Neural cell (in vitro differentiated cells): ENCODE measurements at regions not wholly inside any gene's neighbourhood (a gene's known extent, or its start where the extent isn't known, plus 50 kb on each side); places are given as distances from the start of the nearest gene placed in this dataset.

Experiments
- H2AFZ ChIP-seq: fragments of 200-600, 300-800 bp; sonication (generic), shearing (Covaris generic); 2 replicates; pipeline ENCODE4 v1.6.0; 2014; ENCODE audit warnings: low read depth, mild to moderate bottlenecking, antibody characterized with exemption, low read length, moderate library complexity
- H3F3A ChIP-seq: fragments of 200-600 bp; shearing (Covaris generic); 2 replicates; pipeline ENCODE4 v1.6.1; 2016; ENCODE audit warnings: mild to moderate bottlenecking, moderate library complexity, mixed read lengths, antibody characterized with exemption, low read length; ENCODE audit not compliant: insufficient read depth, poor library complexity, severe bottlenecking
- H3K27ac ChIP-seq: fragments of 200-600, 300-800 bp; sonication (generic), shearing (Covaris generic); 2 replicates; pipeline ENCODE4 v1.5.1; 2014; ENCODE audit warnings: mild to moderate bottlenecking, low read length, moderate library complexity
- H3K27me3 ChIP-seq: fragments of 300-800, 200-600 bp; sonication (generic), shearing (Covaris generic); 2 replicates; pipeline ENCODE4 v1.6.0; 2014; ENCODE audit warnings: mild to moderate bottlenecking, low read depth, low read length, moderate library complexity; ENCODE audit not compliant: insufficient read depth
- H3K36me3 ChIP-seq: fragments of 300-800, 200-600 bp; sonication (generic), shearing (Covaris generic); 2 replicates; pipeline ENCODE4 v1.5.1; 2014; ENCODE audit warnings: mild to moderate bottlenecking, antibody characterized with exemption, low read length, moderate library complexity; ENCODE audit not compliant: insufficient read depth
- H3K4me2 ChIP-seq: fragments of 300-800, 200-600 bp; sonication (generic), shearing (Covaris generic); 2 replicates; pipeline ENCODE4 v1.6.0; 2014; ENCODE audit warnings: mild to moderate bottlenecking, low read length
- H3K4me3 ChIP-seq: fragments of 300-800, 200-600 bp; sonication (generic), shearing (Covaris generic); 2 replicates; pipeline ENCODE4 v1.5.1; 2014; ENCODE audit warnings: mild to moderate bottlenecking, low read length, moderate library complexity
- H3K79me2 ChIP-seq: fragments of 200-600 bp; shearing (Covaris generic); replicated peaks from 2 replicates; pipeline ENCODE4 v1.6.0; 2014; ENCODE audit warnings: mild to moderate bottlenecking, low read length, moderate library complexity; ENCODE audit not compliant: insufficient read depth
- H3K9ac ChIP-seq: fragments of 300-800, 200-600 bp; sonication (generic), shearing (Covaris generic); 2 replicates; pipeline ENCODE4 v1.6.1; 2016; ENCODE audit warnings: mild to moderate bottlenecking, low read length, mixed read lengths
- H3K9me2 ChIP-seq: fragments of 200-600 bp; shearing (Covaris generic); 2 replicates; pipeline ENCODE4 v1.6.1; 2016; ENCODE audit warnings: mild to moderate bottlenecking, low read length, mixed read lengths; ENCODE audit not compliant: insufficient read depth
- H3K9me3 ChIP-seq: fragments of 200-600, 300-800 bp; sonication (generic), shearing (Covaris generic); 2 replicates; pipeline ENCODE4 v1.6.1; 2016; ENCODE audit warnings: mild to moderate bottlenecking, mixed run types, low read length, moderate library complexity, mixed read lengths
- H4K20me1 ChIP-seq: fragments of 200-600 bp; shearing (Covaris generic); 2 replicates; pipeline ENCODE4 v1.6.1; 2016; ENCODE audit warnings: mild to moderate bottlenecking, mixed run types; ENCODE audit not compliant: insufficient read depth
- EP300 ChIP-seq: fragments of 450-650 bp; conservative IDR thresholded peaks from 2 replicates; pipeline ENCODE4 v1.6.1; 2014; ENCODE audit warnings: antibody characterized with exemption, mild to moderate bottlenecking, moderate library complexity; ENCODE audit not compliant: poor library complexity, severe bottlenecking
- EZH2 ChIP-seq: fragments of 200-600, 300-800 bp; shearing (Covaris generic), sonication (generic); IDR thresholded peaks from 2 replicates; pipeline ENCODE4 v1.6.1; 2014; ENCODE audit warnings: antibody characterized with exemption, low read length, borderline replicate concordance, mild to moderate bottlenecking; ENCODE audit not compliant: insufficient read depth, poor library complexity, severe bottlenecking
- MXI1 ChIP-seq: fragments of 450-650 bp; conservative IDR thresholded peaks from 2 replicates; pipeline ENCODE4 v1.6.1; 2014; ENCODE audit warnings: antibody characterized with exemption, mild to moderate bottlenecking; ENCODE audit not compliant: poor library complexity, severe bottlenecking
- POLR2AphosphoS5 ChIP-seq: IDR thresholded peaks from 2 replicates; pipeline ENCODE4 v1.6.1; 2012
- RAD21 ChIP-seq: fragments of 450-650 bp; conservative IDR thresholded peaks from 2 replicates; pipeline ENCODE4 v1.6.1; 2014; ENCODE audit warnings: antibody characterized with exemption, mild to moderate bottlenecking, moderate library complexity
- SMC3 ChIP-seq: fragments of 450-650 bp; conservative IDR thresholded peaks from 2 replicates; pipeline ENCODE4 v1.6.1; 2014; ENCODE audit warnings: antibody characterized with exemption, mild to moderate bottlenecking, moderate library complexity; ENCODE audit not compliant: poor library complexity
- TAF1 ChIP-seq: IDR thresholded peaks from 2 replicates; pipeline ENCODE4 v1.6.1; 2012; ENCODE audit warnings: low read depth
- TF ChIP-seq, protein P1 (sequence below): IDR thresholded peaks from 2 replicates; pipeline ENCODE4 v1.6.1; 2012; ENCODE audit warnings: borderline replicate concordance
- TF ChIP-seq, protein P2 (sequence below): fragments of 450-650 bp; IDR thresholded peaks from 2 replicates; pipeline ENCODE4 v1.5.1; 2014; ENCODE audit warnings: antibody characterized with exemption, mild to moderate bottlenecking, moderate library complexity; ENCODE audit not compliant: poor library complexity, severe bottlenecking

DNA sequence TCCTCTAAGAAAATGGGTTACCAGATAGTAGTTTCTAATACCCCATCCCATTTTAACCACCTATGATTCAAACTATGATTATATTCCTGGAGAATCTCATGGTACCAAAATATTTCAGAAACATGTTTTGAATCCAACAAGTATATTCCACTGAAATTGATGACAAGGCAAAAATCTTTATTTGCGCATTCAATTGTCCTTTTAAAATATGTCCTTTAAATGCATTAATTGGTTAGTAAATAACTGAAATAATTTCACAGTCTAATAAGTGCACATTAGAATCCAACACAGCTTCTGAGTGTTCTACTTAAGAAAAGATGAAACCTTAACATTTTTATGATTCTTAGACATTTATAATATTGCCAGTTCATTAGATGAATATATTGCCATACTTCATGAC is 356.6 kb downstream of the SETD4 start:
- TF ChIP-seq, protein P1, sequence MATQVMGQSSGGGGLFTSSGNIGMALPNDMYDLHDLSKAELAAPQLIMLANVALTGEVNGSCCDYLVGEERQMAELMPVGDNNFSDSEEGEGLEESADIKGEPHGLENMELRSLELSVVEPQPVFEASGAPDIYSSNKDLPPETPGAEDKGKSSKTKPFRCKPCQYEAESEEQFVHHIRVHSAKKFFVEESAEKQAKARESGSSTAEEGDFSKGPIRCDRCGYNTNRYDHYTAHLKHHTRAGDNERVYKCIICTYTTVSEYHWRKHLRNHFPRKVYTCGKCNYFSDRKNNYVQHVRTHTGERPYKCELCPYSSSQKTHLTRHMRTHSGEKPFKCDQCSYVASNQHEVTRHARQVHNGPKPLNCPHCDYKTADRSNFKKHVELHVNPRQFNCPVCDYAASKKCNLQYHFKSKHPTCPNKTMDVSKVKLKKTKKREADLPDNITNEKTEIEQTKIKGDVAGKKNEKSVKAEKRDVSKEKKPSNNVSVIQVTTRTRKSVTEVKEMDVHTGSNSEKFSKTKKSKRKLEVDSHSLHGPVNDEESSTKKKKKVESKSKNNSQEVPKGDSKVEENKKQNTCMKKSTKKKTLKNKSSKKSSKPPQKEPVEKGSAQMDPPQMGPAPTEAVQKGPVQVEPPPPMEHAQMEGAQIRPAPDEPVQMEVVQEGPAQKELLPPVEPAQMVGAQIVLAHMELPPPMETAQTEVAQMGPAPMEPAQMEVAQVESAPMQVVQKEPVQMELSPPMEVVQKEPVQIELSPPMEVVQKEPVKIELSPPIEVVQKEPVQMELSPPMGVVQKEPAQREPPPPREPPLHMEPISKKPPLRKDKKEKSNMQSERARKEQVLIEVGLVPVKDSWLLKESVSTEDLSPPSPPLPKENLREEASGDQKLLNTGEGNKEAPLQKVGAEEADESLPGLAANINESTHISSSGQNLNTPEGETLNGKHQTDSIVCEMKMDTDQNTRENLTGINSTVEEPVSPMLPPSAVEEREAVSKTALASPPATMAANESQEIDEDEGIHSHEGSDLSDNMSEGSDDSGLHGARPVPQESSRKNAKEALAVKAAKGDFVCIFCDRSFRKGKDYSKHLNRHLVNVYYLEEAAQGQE = no peak
- TF ChIP-seq POLR2AphosphoS5 (no peak), EP300 (no peak), SMC3 (no peak), RAD21 (no peak), MXI1 (no peak), TAF1 (no peak), EZH2 (no peak)
- TF ChIP-seq, protein P2, sequence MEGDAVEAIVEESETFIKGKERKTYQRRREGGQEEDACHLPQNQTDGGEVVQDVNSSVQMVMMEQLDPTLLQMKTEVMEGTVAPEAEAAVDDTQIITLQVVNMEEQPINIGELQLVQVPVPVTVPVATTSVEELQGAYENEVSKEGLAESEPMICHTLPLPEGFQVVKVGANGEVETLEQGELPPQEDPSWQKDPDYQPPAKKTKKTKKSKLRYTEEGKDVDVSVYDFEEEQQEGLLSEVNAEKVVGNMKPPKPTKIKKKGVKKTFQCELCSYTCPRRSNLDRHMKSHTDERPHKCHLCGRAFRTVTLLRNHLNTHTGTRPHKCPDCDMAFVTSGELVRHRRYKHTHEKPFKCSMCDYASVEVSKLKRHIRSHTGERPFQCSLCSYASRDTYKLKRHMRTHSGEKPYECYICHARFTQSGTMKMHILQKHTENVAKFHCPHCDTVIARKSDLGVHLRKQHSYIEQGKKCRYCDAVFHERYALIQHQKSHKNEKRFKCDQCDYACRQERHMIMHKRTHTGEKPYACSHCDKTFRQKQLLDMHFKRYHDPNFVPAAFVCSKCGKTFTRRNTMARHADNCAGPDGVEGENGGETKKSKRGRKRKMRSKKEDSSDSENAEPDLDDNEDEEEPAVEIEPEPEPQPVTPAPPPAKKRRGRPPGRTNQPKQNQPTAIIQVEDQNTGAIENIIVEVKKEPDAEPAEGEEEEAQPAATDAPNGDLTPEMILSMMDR = no peak
- no peaks in the 10 kb centered on the region for H3K79me2 ChIP-seq
- H3F3A ChIP-seq = no peaks in the 10 kb centered on the region
- H3K27me3 ChIP-seq = no peaks in the 10 kb centered on the region
- no peaks in the 10 kb centered on the region for H3K36me3 ChIP-seq
- no peaks in the 10 kb centered on the region for H3K9me2 ChIP-seq
- H4K20me1 ChIP-seq = no peaks in the 10 kb centered on the region
- H3K9me3 ChIP-seq = peaks cover 3% of the 10 kb centered on the region
- H3K9ac ChIP-seq = no peak overlapping the region
- no peak overlapping the region for H3K4me3 ChIP-seq
- H3K27ac ChIP-seq = no peak overlapping the region
- H3K4me2 ChIP-seq = no peak overlapping the region
- H2AFZ ChIP-seq = no peak overlapping the region

DNA sequence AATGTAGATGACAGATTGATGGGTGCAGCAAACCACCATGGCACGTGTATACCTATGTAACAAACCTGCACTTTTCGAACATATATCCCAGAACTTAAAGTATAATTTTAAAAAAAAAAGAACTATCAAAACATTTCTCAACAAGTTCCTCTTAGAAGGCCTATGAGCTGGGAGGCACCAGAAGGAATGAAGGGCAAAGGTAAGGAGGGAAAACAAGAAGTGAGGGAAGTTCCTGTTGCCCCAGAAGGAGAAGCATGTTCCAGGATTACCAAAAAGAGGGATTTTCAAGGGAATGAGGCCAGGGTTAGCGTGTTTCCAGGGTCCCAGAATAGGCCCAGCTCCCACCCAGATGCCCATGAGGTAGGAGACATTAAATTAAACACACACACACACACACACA is 361.0 kb downstream of the SETD4 start:
- Histone ChIP-seq H3K9ac (no peak overlapping the region), H4K20me1 (no peaks in the 10 kb centered on the region), H3K4me3 (no peak overlapping the region), H3K9me2 (no peaks in the 10 kb centered on the region), H3K4me2 (no peak overlapping the region), H3K36me3 (no peaks in the 10 kb centered on the region), H3K27ac (no peak overlapping the region), H3K27me3 (no peaks in the 10 kb centered on the region), H3K79me2 (no peaks in the 10 kb centered on the region), H3K9me3 (no peaks in the 10 kb centered on the region), H3F3A (no peaks in the 10 kb centered on the region), H2AFZ (no peak overlapping the region)
- TF ChIP-seq TAF1 (no peak), MXI1 (no peak), EP300 (no peak), RAD21 (no peak), EZH2 (no peak), SMC3 (no peak), POLR2AphosphoS5 (no peak)
- TF ChIP-seq, protein P2 = no peak
- TF ChIP-seq, protein P1 = no peak
